Natural killer cell treated with Interleukin-12 subunit alpha and Interleukin-12 subunit beta and Interleukin-15 and Interleukin-18, amount 100 ng/mL, for 72 hours (primary cell): ENCODE measurements at regions not wholly inside any gene's neighbourhood (a gene's known extent, or its start where the extent isn't known, plus 50 kb on each side); places are given as distances from the start of the nearest gene placed in this dataset.

ENCODE experiments used
- ATAC-seq, 2 donors: fragments of 150-1000 bp; cut with Tn5 transposase in 1 of 2; sonication (Bioruptor Pico), chemical (Tn5 transposase) in 1 of 2; 2 replicates each; pipeline ENCODE4 v1.10.0; 2021
- DNase-seq: peaks from one replicate; pipeline ENCODE4 v3.0.0; 2022; ENCODE audit warnings: low spot score
- H3K27ac Mint-ChIP-seq, 2 donors: 1 replicate in 1 of 2; 2 replicates in 1 of 2; pipeline ENCODE4 v1.8.0; 2022; ENCODE audit warnings: mixed read lengths in 2 of 2, mild to moderate bottlenecking in 1 of 2, moderate library complexity in 1 of 2
- H3K27me3 Mint-ChIP-seq, 2 donors: 1 replicate in 1 of 2; 2 replicates in 1 of 2; pipeline ENCODE4 v1.8.0; 2022; ENCODE audit warnings: mixed read lengths in 2 of 2
- H3K36me3 Mint-ChIP-seq: one replicate; pipeline ENCODE4 v1.8.0; 2022; ENCODE audit warnings: mixed read lengths
- H3K4me1 Mint-ChIP-seq, 2 donors: 1 replicate in 1 of 2; 2 replicates in 1 of 2; pipeline ENCODE4 v1.8.0; 2022; ENCODE audit warnings: low read depth in 2 of 2, mixed read lengths in 2 of 2, mild to moderate bottlenecking in 1 of 2
- H3K4me3 Mint-ChIP-seq: one replicate; pipeline ENCODE4 v1.8.0; 2022; ENCODE audit warnings: mixed read lengths
- H3K9me3 Mint-ChIP-seq: 2 replicates; pipeline ENCODE4 v1.8.0; 2022; ENCODE audit warnings: mixed read lengths

DNA sequence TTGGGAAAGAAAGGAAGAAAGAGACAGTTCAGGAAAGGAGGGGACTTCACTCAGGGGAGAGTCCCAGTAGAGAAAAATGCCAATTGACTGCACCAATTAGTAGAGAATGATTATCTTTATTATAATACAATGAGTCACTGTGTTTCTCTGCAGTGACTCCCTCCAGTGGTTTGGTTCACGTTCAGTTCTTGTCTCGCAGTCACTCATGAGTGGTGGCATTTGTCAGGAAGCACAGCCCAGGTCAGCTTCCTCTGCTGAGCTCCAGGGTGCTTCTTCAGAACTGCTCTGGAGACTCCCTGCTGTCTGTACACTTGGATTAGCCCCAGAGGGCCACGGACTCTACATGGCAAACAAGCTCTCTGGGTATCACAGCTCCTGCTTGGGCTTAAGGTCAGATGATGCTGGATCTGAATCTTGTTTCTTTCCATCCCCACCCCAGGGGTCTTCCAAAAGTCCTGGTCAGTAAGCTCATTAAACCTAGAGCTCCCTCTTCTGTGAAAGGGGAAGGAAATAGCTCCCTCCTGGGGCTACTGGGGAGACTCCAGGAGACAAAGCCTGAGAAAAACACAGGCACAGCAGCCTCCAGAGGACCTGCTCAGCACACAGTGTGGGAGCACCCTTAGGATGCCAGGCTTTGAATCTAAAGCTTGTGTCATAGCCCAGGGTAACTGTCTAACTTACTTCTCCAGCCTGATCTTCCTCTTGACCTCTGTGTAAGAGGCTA lies 619.0 kb downstream of the AJAP1 start:
- Mint-ChIP-seq H3K27ac (no peak overlapping the region), H3K27me3 (peaks cover 9 to 12% of the 10 kb centered on the region in 2 donors), H3K36me3 (no peaks in the 10 kb centered on the region), H3K4me3 (no peak overlapping the region), H3K9me3 (no peaks in the 10 kb centered on the region), H3K4me1 (no peaks in the 10 kb centered on the region)
- ATAC-seq: no peak
- DNase-seq: no peak

DNA sequence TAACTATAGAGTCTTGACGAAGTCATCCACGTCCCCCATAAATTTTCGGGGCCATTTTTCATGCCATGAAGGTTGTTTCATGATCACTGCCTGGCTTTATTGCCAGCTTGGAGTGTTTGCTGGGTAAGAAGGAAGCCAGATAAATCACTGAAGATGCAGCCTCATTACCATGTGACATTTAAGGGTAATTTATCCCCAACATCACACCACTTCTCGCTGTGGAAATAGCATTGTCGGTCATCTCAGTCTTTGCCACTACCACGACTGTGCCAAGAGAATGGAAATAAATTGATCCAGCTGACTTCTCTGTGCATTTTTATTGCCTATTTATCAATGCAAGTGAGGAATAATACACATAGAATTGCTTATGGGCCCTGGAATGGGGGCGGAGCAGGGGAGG lies 617.9 kb downstream of the AJAP1 start:
- DNase-seq (no peak), ATAC-seq (no peak)
- H3K4me3 Mint-ChIP-seq: no peak overlapping the region
- H3K27ac Mint-ChIP-seq: no peak overlapping the region
- H3K4me1 Mint-ChIP-seq: no peaks in the 10 kb centered on the region
- H3K36me3 Mint-ChIP-seq: no peaks in the 10 kb centered on the region
- peaks cover 12 to 23% of the 10 kb centered on the region in 2 donors for H3K27me3 Mint-ChIP-seq
- no peaks in the 10 kb centered on the region for H3K9me3 Mint-ChIP-seq

DNA sequence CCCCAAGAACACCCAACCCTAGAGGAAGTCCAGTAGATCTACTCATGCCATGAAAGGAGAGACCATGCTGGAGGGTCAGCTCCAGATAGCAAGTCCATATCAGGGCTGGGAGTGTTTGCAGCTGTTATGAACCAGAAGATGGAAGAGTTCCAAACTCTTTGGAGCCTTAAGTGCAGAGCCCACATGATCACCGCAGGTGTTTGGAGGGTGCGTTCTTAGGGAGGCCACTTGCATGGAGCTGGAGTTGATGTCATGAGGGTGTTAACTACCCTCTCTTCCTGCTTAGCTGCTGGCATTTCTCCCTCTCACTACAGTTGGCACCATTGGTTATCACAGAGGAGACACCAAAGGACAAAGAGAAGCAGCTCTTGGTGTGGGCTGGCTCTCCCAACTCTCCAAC lies 616.9 kb downstream of the AJAP1 start:
- peaks cover 15 to 26% of the 10 kb centered on the region in 2 donors for H3K27me3 Mint-ChIP-seq
- no peaks in the 10 kb centered on the region for H3K36me3 Mint-ChIP-seq
- ATAC-seq (no peak), DNase-seq (no peak)
- no peaks in the 10 kb centered on the region for H3K9me3 Mint-ChIP-seq
- no peak overlapping the region for H3K4me3 Mint-ChIP-seq
- H3K4me1 Mint-ChIP-seq: no peaks in the 10 kb centered on the region
- no peak overlapping the region for H3K27ac Mint-ChIP-seq

DNA sequence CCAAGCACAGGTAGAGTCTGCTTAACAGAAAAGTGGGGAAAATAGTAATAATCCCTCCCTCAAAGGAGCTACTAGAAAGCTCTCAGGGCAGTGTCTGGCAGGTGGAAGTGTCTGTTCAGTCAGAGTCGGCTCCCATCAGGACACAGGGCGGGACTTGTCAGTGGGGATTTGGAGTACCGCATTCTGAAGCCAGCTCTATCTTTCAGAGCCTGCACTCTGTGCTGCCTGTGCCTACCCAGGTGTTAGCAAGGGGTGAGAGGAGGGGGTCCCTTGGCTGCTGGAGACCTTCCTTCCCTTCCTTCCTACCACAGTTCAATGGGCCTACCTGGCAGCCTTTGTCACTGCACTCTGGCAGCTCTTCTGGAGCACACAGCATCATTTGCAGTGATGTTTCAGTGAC lies 615.5 kb downstream of the AJAP1 start:
- H3K36me3 Mint-ChIP-seq: no peaks in the 10 kb centered on the region
- no peaks in the 10 kb centered on the region for H3K4me1 Mint-ChIP-seq
- H3K9me3 Mint-ChIP-seq: no peaks in the 10 kb centered on the region
- no peak overlapping the region for H3K27ac Mint-ChIP-seq
- H3K4me3 Mint-ChIP-seq: no peak overlapping the region
- DNase-seq (no peak), ATAC-seq (no peak)
- H3K27me3 Mint-ChIP-seq: peaks cover 19 to 33% of the 10 kb centered on the region in 2 donors

DNA sequence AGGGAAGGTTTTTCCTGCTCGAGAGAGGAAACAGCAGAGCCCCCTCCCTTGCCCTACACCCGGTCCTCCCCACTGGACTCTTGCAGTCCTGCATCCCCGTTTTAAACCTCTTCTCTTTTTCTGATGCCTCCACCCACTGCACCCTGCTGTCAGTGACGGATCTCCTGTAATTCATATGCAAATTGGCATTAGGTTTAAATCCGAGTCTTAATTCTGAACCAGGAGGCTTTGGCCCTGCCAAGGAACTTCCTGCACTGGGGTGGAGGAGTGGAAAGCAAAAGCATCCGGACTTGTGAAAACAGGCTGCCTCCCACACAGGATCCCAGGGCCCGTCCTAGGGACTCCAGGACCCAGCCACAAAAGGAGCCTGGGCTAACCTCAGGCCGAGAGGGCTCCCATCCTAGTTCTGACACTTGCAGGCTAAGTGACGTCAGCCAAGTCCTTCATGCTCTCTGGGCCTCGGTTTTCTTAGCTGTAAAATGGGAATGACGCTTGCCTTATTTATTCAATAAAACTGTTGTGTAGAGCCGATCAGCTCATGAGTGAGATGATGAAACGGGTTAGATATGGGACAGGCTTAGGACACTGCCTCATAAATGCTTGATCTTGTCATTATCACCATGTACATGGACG lies 613.3 kb downstream of the AJAP1 start:
- Mint-ChIP-seq H3K36me3 (no peaks in the 10 kb centered on the region), H3K4me3 (no peak overlapping the region), H3K27ac (no peak overlapping the region)

DNA sequence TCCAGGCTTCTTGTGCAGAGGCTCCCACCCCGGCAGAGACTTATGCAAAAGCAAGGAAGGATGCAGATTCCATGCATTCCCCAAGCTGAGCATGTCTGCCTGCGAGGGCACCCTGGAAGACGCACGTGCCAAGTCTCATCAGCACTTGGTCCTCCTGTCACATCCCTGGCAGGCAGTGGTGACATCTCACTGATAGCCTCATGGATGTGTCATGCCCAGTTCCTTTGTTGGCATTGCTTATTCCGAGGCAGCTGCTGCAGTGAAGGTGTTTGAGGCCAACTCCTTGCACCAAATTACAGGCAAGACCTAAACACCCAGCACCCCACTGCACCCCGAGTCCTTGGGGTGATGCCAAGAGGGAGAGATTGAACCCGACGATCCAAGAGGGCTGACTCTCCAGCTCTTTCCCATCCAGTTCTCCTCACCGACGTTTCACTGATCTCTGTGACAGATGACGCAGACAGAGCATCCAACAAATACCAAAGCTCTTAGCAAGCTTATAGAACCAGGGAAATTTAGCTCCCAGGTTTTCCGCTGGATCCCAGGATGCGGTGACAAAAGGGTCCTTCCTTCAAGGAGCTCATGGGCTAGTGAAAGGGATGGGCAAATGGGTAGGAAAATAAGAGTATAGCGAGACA lies 611.1 kb downstream of the AJAP1 start:
- H3K27me3 Mint-ChIP-seq: peaks cover 15 to 33% of the 10 kb centered on the region in 2 donors
- H3K9me3 Mint-ChIP-seq: no peaks in the 10 kb centered on the region
- no peak for DNase-seq
- no peak overlapping the region for H3K4me3 Mint-ChIP-seq
- H3K4me1 Mint-ChIP-seq: no peaks in the 10 kb centered on the region
- no peaks in the 10 kb centered on the region for H3K36me3 Mint-ChIP-seq
- no peak overlapping the region for H3K27ac Mint-ChIP-seq
- no peak for ATAC-seq

More for the DNA sequence above, 613.3 kb downstream of the AJAP1 start:
- Mint-ChIP-seq H3K9me3 (no peaks in the 10 kb centered on the region), H3K27me3 (peaks cover 21 to 33% of the 10 kb centered on the region in 2 donors), H3K4me1 (no peaks in the 10 kb centered on the region)
- DNase-seq: no peak
- no peak for ATAC-seq

DNA sequence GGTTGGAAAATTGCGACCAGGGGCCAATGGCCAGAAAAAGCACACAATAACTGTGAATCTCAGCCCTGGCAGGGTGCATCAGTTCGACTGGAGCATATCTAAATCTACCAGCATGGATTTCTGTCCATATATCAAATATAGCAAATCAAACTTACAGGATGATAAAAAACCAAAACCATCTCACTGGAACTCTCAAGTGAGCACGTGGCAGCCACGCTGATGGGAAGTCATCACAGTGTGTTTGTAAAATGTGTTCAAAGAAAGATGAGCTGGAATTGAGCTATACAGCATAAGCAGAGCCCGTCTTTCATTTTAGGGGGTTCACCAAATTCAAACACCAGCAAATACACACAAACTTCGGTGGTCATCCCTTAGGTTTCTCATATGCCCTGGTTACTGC lies 610.1 kb downstream of the AJAP1 start:
- peaks cover 15 to 36% of the 10 kb centered on the region in 2 donors for H3K27me3 Mint-ChIP-seq
- H3K4me3 Mint-ChIP-seq: no peak overlapping the region
- H3K9me3 Mint-ChIP-seq: no peaks in the 10 kb centered on the region
- H3K36me3 Mint-ChIP-seq: peaks cover 3% of the 10 kb centered on the region
- no peaks in the 10 kb centered on the region for H3K4me1 Mint-ChIP-seq
- no peak overlapping the region for H3K27ac Mint-ChIP-seq
- no peak for ATAC-seq
- no peak for DNase-seq

DNA sequence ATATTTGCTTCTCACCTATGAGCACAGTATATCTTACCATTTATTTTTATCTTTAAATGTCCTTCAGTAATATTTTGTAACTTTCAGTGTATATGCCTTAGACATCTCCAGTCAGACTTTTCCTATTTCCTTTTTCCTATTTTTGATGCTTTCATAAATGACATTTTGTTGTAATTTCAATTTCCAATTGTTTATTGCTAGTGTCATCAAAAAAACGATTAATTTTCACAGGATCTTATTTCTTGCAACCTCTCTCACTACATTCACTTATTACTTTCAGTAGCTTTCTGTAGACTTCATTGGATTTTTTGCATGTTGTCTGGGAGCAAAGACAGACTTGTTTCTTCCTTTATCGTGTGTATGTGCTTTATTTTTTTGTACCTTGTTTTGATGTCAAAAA lies 602.4 kb downstream of the AJAP1 start:
- no peak overlapping the region for H3K27ac Mint-ChIP-seq
- ATAC-seq (no peak), DNase-seq (no peak)
- H3K4me3 Mint-ChIP-seq: no peak overlapping the region
- H3K4me1 Mint-ChIP-seq: no peaks in the 10 kb centered on the region
- H3K36me3 Mint-ChIP-seq: peaks cover 12% of the 10 kb centered on the region
- H3K27me3 Mint-ChIP-seq: peaks cover 4 to 17% of the 10 kb centered on the region in 2 donors
- no peaks in the 10 kb centered on the region for H3K9me3 Mint-ChIP-seq

DNA sequence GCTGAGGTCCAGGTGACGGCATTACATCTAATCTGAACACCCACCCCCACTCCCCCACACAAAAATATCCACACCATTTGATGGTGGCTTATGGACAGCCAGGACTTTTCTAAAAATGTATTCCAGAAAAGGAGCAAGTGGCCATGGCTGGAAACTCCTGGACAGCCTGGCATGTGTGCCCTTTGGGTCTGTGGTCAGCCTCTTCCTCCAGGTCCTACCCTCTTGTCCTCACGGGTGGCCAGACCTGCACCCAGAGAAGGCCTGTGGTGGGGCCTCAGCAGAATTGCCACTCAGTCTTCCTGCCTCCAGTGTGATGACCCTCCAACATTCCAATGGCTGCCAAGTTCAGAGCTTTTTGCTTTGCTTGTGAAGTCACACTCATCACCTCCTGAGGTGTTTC lies 600.6 kb downstream of the AJAP1 start:
- Mint-ChIP-seq H3K4me1 (no peaks in the 10 kb centered on the region), H3K4me3 (no peak overlapping the region), H3K27me3 (peaks cover 4 to 16% of the 10 kb centered on the region in 2 donors), H3K36me3 (peaks cover 12% of the 10 kb centered on the region), H3K9me3 (no peaks in the 10 kb centered on the region), H3K27ac (no peak overlapping the region)
- DNase-seq: no peak
- no peak for ATAC-seq

DNA sequence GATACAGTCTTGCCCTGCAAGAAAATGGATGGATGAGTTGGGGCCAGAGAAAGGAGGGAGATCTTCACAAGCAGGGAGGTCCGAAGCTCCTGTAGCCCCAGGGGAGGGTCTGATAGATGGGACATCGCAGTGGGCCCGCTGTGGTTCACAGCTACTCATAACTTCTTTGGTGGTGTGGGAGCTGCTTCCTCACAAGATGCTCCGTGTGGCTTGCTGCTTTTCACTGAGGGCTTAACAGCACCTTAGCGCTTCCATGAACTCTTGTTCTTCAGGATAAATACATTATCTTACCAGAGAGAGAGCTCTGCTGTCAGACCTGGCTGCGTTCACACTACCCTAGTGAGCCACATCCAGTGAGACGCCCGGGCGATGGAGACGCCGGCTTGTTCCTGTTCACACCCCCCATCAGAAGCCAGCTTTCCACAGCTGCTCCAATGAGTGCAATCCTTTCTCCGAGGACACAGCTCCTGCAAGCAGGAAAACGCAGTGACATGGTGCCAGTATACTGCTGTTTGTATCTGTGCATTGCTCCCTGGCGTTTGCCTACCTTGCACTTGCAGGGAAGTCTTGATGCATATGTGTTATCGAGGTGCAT lies 599.8 kb downstream of the AJAP1 start:
- DNase-seq (no peak), ATAC-seq (no peak)
- Mint-ChIP-seq H3K4me1 (no peaks in the 10 kb centered on the region), H3K27ac (no peak overlapping the region), H3K9me3 (no peaks in the 10 kb centered on the region), H3K4me3 (no peak overlapping the region), H3K27me3 (peaks cover 5 to 13% of the 10 kb centered on the region in 2 donors), H3K36me3 (peaks cover 7% of the 10 kb centered on the region)

DNA sequence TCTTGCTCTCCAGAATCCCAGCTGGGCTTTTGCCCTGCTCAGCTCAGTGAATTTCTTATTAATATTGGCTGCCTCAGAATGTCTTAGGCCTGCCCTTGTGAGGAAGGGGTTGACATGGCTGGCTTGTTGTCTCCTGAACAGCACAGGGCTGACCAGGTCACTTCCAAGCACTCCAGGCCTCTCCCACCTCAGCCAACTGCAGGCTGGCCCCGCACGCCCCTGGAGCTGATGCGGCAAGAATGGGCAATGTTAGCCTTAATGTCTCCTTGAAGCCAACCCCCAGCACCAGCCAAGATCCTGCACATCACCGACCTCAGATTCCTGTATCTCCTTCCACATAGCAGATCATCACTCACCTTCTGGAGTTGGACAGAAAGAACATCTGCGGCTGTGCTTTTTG lies 598.6 kb downstream of the AJAP1 start:
- Mint-ChIP-seq H3K9me3 (no peaks in the 10 kb centered on the region), H3K27ac (no peak overlapping the region), H3K27me3 (peaks cover 7 to 13% of the 10 kb centered on the region in 2 donors), H3K36me3 (no peaks in the 10 kb centered on the region), H3K4me3 (no peak overlapping the region), H3K4me1 (no peaks in the 10 kb centered on the region)
- no peak for DNase-seq
- ATAC-seq: no peak

DNA sequence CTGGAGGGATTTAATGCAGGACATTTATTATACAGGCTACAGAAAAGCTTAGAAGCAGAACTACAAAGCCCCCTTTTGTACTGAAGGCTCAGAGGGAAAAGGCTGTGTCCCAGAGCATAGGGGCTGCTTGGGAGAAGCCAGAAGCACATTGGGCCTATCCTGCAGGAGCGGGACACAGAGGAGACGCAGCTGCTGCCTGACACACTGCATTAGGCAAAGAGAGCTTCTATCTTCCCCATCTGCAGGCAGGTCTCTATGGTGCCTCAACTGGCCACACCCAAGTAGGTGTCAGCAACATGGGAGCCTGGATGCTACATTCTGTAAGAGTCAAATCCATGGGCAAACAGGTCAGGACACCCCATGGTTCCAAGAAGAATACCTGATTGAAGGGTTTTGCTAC lies 595.9 kb downstream of the AJAP1 start:
- DNase-seq (no peak), ATAC-seq (peak in 1 of 2 donors; percentile 36)
- Mint-ChIP-seq H3K9me3 (no peaks in the 10 kb centered on the region), H3K27ac (no peak overlapping the region), H3K36me3 (no peaks in the 10 kb centered on the region), H3K27me3 (peaks cover 7 to 26% of the 10 kb centered on the region in 2 donors), H3K4me3 (no peak overlapping the region), H3K4me1 (no peaks in the 10 kb centered on the region)

DNA sequence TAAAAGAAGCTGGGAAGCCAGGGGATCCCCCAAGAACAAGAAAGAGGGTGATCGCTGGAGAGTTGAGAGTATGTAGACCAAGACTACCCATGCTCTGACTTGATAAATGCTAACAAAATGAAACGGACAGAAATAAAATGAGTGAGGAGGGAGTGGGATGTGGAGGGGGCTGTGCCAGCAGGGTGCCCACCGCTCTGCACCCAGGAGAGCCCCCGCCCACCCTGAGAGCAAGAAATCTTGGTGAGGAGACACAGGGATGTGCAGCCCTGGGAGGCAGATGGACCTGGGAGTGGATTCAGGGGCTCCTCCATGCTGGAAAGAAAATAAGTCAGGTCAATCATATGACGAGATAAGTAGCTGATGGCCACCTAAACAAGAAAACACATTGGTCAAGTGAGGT lies 590.9 kb downstream of the AJAP1 start:
- H3K4me1 Mint-ChIP-seq: no peaks in the 10 kb centered on the region
- H3K4me3 Mint-ChIP-seq: no peak overlapping the region
- no peaks in the 10 kb centered on the region for H3K36me3 Mint-ChIP-seq

More for the DNA sequence above, 590.9 kb downstream of the AJAP1 start:
- Mint-ChIP-seq H3K9me3 (no peaks in the 10 kb centered on the region), H3K27me3 (peaks cover 9 to 26% of the 10 kb centered on the region in 2 donors), H3K27ac (no peak overlapping the region)
- ATAC-seq: no peak
- DNase-seq: no peak
